ENCODE measurements at regions not wholly inside any gene's neighbourhood (a gene's known extent, or its start where the extent isn't known, plus 50 kb on each side); places are given as distances from the start of the nearest gene placed in this dataset.

- TF ChIP-seq POLR2A (IDR thresholded peaks at IDR 0.05) (no peak), CTCF (IDR thresholded peaks at IDR 0.05) (no peak)
These were observed 271.9 kb downstream of the KIF20B start for GRCh38 chr10:89973326-89973725.
